ENCODE measurements at regions not wholly inside any gene's neighbourhood (a gene's known extent, or its start where the extent isn't known, plus 50 kb on each side); places are given as distances from the start of the nearest gene placed in this dataset.

DNA sequence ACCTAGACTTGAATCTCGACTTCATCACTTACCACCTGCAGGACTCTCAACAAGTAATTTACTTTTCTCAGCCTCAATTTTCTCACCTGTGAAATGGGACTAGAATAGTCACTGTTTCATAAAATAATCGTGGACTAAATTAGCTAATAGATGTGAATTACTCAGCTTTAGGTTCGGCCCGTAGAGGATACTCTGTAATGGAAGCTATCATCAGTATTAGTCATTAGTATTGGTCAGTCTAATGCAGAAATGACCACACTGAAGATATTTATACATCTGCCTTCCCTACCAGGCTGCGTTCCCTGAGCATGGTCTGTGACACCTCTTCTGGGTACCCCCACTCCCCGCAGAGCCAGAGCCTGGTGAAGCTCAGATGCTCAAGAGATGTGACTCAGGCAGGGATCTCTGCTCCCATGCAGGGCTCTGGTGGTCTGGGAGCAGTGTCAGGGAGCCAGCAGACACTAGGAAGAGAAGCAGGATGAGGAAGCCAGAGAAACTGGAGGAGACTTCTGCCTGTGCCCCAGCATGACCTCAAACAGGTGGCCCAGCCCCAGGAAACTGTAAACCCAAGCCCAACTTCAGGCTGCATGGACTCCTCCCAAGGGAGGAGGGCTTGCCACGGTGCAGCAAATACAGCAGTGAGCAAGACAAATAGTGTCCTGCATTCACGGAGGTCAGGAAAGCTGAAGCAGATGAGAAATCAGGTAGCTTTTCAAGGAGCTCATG, 88.0 kb upstream of the E2F8 start:
- TF ChIP-seq, protein P1, sequence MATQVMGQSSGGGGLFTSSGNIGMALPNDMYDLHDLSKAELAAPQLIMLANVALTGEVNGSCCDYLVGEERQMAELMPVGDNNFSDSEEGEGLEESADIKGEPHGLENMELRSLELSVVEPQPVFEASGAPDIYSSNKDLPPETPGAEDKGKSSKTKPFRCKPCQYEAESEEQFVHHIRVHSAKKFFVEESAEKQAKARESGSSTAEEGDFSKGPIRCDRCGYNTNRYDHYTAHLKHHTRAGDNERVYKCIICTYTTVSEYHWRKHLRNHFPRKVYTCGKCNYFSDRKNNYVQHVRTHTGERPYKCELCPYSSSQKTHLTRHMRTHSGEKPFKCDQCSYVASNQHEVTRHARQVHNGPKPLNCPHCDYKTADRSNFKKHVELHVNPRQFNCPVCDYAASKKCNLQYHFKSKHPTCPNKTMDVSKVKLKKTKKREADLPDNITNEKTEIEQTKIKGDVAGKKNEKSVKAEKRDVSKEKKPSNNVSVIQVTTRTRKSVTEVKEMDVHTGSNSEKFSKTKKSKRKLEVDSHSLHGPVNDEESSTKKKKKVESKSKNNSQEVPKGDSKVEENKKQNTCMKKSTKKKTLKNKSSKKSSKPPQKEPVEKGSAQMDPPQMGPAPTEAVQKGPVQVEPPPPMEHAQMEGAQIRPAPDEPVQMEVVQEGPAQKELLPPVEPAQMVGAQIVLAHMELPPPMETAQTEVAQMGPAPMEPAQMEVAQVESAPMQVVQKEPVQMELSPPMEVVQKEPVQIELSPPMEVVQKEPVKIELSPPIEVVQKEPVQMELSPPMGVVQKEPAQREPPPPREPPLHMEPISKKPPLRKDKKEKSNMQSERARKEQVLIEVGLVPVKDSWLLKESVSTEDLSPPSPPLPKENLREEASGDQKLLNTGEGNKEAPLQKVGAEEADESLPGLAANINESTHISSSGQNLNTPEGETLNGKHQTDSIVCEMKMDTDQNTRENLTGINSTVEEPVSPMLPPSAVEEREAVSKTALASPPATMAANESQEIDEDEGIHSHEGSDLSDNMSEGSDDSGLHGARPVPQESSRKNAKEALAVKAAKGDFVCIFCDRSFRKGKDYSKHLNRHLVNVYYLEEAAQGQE (IDR thresholded peaks at IDR 0.05; ENCODE audit: insufficient read depth in 1 of 2, low read depth in 2 of 2, low read length in 2 of 2), result no peak
- TF ChIP-seq FOXP2 (optimal IDR thresholded peaks at IDR 0.05; ENCODE audit: borderline replicate concordance, extremely low read depth, extremely low read length, insufficient read depth) (no peak), POLR2AphosphoS5 (IDR thresholded peaks at IDR 0.05; ENCODE audit: low read depth, low read length) (no peak), SIN3A (IDR thresholded peaks at IDR 0.05; ENCODE audit: borderline replicate concordance, insufficient read depth, low read length) (no peak), TAF1 (IDR thresholded peaks at IDR 0.05; ENCODE audit: borderline replicate concordance, insufficient read depth, low read length) (no peak)

DNA sequence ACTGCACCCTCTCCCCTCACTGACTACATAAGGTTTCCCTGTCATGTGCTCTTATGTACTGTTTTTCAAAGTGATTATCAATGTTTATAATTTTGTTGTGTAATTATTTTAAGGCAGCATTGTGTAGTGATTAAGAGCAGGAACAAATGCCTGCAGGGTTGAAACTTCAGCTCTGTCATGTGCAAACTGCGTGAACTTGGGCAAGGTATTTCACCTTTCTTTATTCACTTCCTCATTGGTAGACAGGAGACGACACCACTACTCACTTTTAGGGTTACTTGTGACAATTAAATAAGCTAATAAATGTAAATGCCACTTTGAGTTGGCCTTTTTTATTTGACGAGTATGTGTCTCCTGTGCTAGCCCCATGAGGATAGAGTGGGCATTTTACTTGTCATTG, 86.5 kb upstream of the E2F8 start:
- TF ChIP-seq FOXP2 (optimal IDR thresholded peaks at IDR 0.05; ENCODE audit: borderline replicate concordance, extremely low read depth, extremely low read length, insufficient read depth) (no peak), SIN3A (IDR thresholded peaks at IDR 0.05; ENCODE audit: borderline replicate concordance, insufficient read depth, low read length) (no peak), POLR2AphosphoS5 (IDR thresholded peaks at IDR 0.05; ENCODE audit: low read depth, low read length) (no peak), TAF1 (IDR thresholded peaks at IDR 0.05; ENCODE audit: borderline replicate concordance, insufficient read depth, low read length) (no peak)
- TF ChIP-seq, protein P1 (IDR thresholded peaks at IDR 0.05; ENCODE audit: insufficient read depth in 1 of 2, low read depth in 2 of 2, low read length in 2 of 2), result no peak

GRCh38 chr11:19326499-19326898, 85.8 kb upstream of the E2F8 start:
- TF ChIP-seq FOXP2 (optimal IDR thresholded peaks at IDR 0.05; ENCODE audit: borderline replicate concordance, extremely low read depth, extremely low read length, insufficient read depth) (no peak), POLR2AphosphoS5 (IDR thresholded peaks at IDR 0.05; ENCODE audit: low read depth, low read length) (no peak), TAF1 (IDR thresholded peaks at IDR 0.05; ENCODE audit: borderline replicate concordance, insufficient read depth, low read length) (no peak), SIN3A (IDR thresholded peaks at IDR 0.05; ENCODE audit: borderline replicate concordance, insufficient read depth, low read length) (no peak)
- TF ChIP-seq, protein P1 (IDR thresholded peaks at IDR 0.05; ENCODE audit: insufficient read depth in 1 of 2, low read depth in 2 of 2, low read length in 2 of 2), result no peak

DNA sequence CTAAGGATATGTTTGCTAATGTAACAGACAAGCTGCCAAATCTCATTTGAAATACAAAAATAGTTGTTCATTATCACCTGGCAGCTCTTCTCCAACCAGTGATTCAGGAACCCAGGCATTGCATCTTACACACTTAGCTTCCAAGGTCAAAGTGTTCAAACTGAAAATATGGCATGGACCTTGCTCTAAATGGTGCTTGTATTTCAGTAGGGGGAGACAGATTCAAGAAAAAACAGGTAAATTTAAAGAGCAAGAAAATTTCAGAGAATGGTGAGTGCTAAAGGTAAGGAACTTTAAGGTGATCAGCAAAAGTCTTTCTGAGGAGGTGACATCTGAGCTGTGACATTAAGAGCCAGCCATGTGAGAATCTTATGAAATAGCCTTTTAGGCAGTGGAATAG, 82.8 kb upstream of the E2F8 start:
- TF ChIP-seq SIN3A (IDR thresholded peaks at IDR 0.05; ENCODE audit: borderline replicate concordance, insufficient read depth, low read length) (no peak), POLR2AphosphoS5 (IDR thresholded peaks at IDR 0.05; ENCODE audit: low read depth, low read length) (no peak)

- TF ChIP-seq, protein P1 (IDR thresholded peaks at IDR 0.05; ENCODE audit: insufficient read depth in 1 of 2, low read depth in 2 of 2, low read length in 2 of 2), result no peak
- TF ChIP-seq SIN3A (IDR thresholded peaks at IDR 0.05; ENCODE audit: borderline replicate concordance, insufficient read depth, low read length) (no peak), FOXP2 (optimal IDR thresholded peaks at IDR 0.05; ENCODE audit: borderline replicate concordance, extremely low read depth, extremely low read length, insufficient read depth) (no peak), TAF1 (IDR thresholded peaks at IDR 0.05; ENCODE audit: borderline replicate concordance, insufficient read depth, low read length) (no peak), POLR2AphosphoS5 (IDR thresholded peaks at IDR 0.05; ENCODE audit: low read depth, low read length) (no peak)
These were observed 80.6 kb upstream of the E2F8 start for GRCh38 chr11:19321351-19321750.

Data from PFSK-1 (cell line).